ENCODE measurements at regions not wholly inside any gene's neighbourhood (a gene's known extent, or its start where the extent isn't known, plus 50 kb on each side); places are given as distances from the start of the nearest gene placed in this dataset.
"Not testable (repeated sequence)": the region's sequence is repeated elsewhere in the genome, so short reads cannot be mapped to it uniquely, and the experiment has no call there.

DNA sequence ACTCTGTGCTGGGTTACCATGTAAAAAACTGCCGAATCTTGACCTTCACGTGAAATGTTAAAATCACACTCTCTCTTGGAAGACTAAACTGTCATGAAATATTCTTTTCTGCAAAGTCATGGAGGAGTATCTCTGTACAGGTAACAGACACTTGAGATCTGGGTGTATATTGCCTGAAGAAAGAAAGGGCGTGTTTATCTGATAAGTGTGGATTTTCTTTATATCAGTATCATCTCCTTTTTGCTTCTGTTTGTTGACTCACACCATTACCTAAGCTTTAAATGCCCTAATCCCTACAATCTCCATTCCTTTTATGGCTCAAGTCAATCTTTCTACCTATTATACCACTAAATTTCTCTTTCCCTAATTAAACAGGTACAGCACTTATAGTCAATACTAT, 673.2 kb upstream of the SOX9 start:
- no peak for DNase-seq (ENCODE audit: low read depth in 2 of 3, low spot score in 1 of 3)

DNA sequence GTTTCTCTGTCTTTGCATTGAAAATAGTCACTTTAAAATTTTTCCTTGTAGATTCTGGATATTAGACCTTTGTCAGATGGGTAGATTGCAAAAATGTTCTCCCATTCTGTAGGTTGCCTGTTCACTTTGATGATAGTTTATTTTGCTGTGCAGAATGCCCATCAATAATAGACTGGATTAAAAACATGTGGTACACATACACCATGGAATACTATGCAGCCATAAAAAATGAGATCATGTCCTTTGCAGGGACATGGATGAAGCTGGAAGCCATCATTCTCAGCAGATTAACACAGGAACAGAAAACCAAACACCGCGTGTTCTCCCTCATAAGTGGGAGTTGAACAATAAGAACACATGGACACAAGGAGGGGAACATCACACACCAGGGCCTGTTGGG, 670.2 kb upstream of the SOX9 start:
- DNase-seq (ENCODE audit: low read depth in 2 of 3, low spot score in 1 of 3), result not testable (repeated sequence)

DNA sequence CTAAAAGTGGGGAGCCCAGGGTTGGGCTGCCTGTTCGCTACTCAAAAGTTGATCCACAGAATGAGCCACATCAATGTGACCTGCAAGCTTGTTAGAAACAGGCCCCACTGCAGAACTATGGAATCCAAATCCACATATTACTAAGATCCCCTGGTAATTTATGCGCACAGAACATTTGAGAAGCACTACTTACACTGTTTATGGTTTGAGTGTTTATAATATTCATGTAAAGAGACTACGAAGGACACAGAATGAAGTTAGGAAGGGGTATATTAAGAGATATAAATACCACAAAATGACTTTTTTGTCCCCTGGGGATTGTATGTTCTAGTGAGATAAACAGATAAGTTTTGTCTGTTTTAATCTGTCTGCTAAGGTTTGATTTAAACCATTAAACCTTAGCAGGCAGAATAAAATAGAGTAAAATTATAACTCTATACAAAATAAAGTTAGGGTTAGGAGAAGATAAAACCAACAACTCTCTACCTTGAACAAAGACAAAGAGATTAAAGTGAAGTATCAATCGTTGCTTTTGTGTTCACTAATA, 666.9 kb upstream of the SOX9 start:
- DNase-seq (ENCODE audit: low read depth in 2 of 3, low spot score in 1 of 3), result no peak

DNA sequence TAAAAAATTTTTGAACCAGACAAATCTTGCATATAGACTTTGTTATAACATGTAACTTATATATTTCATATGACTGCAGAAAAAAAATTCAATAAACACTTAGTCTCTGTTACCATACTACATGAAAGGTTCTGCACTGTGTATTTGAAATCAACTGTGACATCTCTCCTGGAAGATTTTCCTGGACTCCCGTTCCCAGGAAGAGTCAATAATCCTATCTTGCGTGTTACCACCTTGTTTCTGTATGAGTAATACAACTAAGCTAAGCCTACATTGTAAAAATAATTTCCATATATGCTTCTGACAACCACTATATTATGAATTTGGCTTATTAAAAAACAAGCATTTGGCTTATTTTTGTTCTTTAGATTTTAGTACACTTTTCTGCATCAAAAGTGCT, 665.6 kb upstream of the SOX9 start:
- DNase-seq (ENCODE audit: low read depth in 2 of 3, low spot score in 1 of 3), result no peak

DNA sequence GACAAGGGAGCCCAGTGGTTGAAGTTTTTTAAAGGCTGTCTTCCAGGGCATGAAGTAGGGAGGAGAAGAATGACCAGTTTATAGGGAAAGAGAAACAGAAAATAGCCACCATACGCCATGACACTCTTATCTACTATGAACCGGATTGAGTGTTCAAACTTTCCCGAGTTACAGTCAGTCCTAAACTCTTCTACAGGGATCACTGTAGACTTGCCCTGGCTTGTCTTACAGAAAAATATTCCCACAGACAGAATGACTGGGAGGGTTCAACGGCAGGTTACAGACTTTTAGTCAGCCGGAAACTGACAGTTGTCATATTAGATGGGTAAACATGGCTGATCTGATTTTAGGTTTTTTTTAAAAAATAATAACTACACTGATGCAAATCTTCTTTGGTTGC, 662.5 kb upstream of the SOX9 start:
- no peak for DNase-seq (ENCODE audit: low read depth in 2 of 3, low spot score in 1 of 3)

DNA sequence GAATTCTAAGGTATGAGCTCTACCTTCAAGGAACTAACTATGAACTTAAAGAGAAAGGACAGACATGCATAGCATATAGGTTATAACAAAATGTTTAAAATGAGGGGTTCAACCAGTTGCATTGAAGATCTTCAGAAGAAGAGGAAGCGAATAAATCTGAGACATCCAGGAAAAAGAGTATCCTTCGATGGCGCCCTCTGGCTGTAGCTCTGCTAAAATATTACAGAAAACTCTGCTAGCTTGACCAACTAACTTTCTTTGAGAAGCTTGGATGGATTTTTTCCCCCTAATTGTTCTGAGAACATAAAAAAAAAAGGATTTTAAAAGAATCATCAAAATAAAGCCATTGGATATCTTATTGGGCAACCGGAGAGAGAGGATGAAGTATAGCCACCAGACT, 659.9 kb upstream of the SOX9 start:
- DNase-seq (ENCODE audit: low read depth in 2 of 3, low spot score in 1 of 3), result no peak

DNA sequence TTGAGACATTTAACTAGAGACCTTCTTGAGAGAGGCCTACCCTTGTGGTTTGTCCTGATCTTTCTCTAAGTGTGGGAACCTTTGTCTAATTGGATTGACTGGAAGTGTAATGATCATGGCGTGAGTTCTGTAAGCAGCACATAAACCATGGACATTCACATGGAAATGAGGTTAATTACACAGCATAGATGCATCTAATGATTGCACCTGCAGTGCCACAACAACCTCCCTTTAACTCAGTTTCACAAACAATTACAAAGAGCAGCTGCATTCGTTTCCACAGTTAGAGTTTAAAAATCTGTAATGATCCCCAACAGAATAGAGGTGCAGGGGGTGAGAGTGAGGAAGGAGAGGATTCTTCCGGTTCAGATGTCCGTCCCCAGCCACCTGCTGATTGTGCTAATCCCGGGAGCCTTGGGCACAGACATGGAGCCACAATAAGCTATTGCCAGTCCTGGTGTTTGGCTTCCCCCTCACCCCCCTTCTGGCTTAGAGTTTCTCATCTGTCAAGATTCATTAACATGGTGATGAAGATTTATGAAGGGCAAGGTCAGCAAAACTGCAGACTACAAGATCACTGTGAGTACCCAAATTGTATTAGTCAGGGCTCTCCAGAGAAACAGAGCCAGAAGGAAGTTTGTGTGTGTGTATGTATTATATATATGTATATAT, 659.2 kb upstream of the SOX9 start:
- DNase-seq (ENCODE audit: low read depth in 2 of 3, low spot score in 1 of 3), result no peak

DNA sequence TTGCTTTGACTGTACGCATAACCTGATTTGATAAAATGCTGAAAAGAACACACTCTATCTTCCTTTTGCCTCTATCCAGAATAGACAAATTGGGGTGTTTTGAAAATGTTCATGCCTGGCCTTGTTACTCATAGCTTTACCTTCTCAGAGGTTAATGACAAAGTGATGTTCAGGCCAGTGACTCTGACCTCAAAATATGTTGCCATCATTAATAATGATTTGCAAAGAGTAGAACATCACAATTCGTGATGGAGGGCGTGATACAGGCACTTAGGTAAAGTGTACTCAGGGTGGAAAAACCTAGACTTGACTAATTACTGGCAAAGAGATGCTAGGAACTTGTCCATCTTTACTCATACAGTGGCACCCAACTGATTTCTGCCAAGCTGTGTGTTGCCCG, 656.6 kb upstream of the SOX9 start:
- no peak for DNase-seq (ENCODE audit: low read depth in 2 of 3, low spot score in 1 of 3)

DNA sequence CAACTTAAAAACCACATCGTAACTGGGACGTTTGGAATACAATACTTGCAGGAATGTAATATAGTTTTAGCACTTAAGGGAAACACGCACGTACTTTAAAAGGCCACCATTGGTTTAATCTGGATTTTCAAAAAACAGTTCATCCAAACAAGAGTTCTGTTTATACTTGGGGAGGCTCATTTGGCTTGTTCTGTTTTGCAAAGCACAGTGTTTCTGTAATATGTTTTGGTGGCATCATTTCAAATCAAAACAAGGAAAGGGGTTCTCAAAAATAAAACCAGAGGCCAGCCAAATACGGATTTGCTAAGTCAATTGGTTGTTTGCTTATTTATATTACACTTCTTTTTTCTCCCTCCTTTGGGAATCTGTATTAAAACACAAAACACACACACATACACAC, 656.1 kb upstream of the SOX9 start:
- no peak for DNase-seq (ENCODE audit: low read depth in 2 of 3, low spot score in 1 of 3)

DNA sequence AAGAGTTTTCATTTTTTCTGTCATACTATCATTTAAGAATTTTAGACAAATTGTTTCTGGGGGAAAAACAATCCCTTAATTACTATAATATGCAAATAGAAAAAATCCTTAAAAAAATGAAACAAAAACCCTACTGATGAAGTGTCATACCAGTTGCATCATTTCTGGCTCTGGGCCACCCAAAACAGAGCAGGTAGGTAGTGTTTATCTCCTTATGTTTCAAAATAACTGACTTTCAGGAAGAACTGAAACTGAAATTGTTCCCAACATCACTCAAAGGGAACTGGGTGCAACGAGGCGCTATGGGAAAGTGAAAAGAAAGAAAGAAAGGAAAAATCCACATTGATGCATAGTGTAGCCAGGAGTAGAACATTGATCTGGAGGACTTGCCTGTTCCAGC, 653.1 kb upstream of the SOX9 start:
- DNase-seq (ENCODE audit: low read depth in 2 of 3, low spot score in 1 of 3), result no peak

DNA sequence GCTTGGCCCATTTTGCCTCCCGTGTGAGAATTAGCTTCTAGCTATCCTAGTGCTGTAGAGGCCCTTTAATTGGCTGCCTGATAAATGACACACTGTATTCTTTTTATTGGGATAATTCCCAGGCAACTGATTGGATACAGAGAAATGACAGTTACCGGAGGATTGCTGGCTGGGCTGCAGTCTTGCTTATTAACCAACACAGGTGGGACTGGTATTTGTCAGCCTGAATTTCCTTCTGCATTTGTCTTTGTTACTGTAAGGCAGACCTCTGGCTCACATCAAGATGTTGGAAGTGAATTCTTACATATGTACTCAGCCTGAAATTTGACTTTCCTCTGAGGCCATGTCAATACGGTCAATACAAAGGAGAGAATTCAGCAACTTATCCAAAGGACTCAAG, 650.8 kb upstream of the SOX9 start:
- DNase-seq (ENCODE audit: low read depth in 2 of 3, low spot score in 1 of 3), result no peak

DNA sequence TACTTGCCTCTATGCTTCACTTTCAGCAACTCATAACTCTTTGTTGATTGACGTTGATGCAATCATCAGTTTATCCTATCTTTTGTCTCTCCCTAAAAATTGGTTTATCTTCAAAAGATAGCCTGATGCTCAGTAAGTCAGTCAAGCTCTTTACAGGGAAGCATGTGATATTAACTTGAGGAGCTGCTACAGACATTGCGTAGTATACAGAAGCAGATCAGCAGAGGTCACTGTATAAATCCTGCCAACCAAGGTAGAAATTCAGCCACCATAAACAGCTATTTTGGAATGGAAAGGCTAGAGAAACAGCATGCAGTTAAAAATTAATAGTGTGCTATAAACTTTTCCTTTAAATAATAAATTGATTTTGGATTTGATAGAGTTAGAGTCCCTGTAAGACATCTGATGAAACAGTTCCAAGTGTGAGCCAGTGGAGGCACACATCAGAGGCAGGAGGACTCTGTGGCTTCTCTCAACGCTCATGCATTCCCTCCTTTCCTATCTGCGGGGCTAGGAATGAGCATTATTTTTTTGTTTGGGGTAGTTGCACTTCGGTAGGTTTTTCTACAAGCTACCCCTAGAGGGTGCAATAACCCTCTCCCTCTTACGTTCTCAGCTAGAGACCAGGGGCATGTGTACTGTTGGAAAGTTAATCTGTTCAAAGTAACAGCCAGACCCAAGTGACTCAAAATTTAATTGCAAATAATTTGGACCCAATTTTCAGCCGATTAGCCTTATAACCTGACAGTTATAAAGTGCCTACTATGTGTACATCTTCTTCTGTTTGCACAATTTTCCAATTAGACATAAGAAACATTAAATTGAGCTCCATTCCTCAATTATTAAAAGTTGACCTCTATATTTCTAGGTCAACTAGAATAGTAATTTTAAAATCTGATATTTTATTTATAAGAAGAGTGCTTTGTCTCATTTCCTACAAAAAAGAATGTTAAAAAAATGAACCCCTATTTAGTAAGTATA, 647.7 kb upstream of the SOX9 start:
- DNase-seq (ENCODE audit: low read depth in 2 of 3, low spot score in 1 of 3), result no peak

DNA sequence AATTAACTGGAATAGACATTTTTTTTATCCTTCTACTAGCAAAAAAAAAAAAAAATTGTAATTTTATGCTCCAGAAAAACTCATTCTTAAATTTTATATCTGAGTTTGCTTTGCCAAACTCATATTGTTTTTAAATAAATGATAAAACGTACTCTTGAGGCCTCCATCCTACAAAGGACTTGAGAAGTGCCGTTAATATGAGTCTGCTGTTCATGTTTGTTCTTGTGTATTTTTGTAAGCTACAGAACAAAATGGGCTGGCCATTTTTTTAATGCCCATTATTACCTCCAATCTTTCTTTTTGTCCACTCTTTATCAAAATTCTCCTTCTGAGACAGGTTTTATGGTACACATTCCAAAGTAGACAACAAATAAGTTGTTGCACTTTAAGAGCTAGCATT, 643.5 kb upstream of the SOX9 start:
- DNase-seq (ENCODE audit: low read depth in 2 of 3, low spot score in 1 of 3), result no peak

DNA sequence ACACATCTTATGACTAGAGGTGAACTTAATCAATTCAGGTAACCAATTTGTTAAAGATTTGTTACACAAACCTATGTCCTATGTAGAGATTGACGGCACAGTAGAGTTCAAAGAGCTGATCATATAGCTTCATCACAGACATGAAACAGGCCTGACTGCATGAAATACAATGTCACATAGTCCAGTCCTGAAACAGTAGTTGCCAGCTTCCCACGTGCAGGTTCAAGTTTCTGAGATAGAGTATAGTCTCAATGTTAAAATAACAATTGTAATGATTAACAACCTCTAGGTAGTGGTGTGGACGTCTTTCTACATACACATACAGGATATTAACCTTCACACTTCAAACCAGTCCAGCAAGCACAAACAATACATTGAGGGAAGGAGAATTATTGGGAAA, 640.7 kb upstream of the SOX9 start:
- DNase-seq (ENCODE audit: low read depth in 2 of 3, low spot score in 1 of 3), result no peak

DNA sequence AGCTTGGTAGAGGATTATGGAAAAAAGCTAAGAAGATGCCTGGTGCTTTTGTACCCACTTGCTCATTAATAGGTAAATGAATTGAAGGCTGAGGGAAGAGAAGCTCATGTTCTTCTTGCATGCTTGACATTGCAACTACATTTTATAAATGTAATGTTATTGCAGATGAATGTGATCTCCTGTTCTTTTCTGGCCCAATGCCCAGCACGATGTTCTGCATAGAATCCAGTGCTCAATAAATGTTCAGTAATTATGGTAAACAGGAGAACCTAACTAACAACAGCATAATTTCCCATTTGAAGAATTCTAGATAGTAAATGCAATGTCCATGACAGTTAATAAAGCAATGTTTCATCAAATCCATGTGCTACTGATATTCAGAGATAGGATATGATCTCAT, 638.2 kb upstream of the SOX9 start:
- DNase-seq (ENCODE audit: low read depth in 2 of 3, low spot score in 1 of 3), result no peak

DNA sequence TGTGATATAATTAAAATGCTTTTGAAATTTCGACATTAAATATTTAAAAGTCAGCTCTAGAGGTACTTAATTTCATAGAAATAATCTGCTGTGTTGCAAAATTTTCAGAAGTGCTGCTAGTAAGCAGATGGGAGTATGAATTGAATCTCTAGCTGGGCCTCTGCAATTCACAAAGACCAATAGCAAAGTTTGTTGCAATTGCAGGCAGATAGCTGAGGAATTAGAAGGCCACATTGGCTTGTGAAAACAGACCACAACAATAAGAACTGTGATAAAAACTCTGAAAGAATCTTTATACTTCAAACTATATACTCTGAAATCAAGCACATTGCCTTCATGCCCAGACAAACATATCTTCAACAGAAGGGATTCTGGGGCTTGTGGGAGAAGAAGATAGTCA, 636.3 kb upstream of the SOX9 start:
- DNase-seq (ENCODE audit: low read depth in 2 of 3, low spot score in 1 of 3), result no peak

DNA sequence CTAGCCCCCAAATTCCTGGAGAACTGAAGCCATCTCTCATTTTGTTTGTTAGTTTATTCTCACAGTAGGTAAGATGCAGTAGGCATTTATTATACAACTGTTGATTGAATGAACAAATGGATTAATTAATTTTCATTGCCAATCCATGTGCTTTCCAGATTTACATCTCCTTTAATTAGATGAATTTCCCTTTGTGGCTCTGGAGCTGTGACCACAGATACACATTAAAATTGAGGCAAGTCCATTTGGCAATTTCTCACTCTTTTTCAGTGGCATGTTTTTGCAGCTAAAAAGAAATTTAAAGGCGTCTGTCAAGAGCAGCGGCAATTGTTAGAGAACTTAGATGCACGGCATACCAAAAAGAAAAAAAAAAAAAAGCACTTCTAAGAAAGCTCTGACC, 635.4 kb upstream of the SOX9 start:
- DNase-seq (ENCODE audit: low read depth in 2 of 3, low spot score in 1 of 3), result no peak

DNA sequence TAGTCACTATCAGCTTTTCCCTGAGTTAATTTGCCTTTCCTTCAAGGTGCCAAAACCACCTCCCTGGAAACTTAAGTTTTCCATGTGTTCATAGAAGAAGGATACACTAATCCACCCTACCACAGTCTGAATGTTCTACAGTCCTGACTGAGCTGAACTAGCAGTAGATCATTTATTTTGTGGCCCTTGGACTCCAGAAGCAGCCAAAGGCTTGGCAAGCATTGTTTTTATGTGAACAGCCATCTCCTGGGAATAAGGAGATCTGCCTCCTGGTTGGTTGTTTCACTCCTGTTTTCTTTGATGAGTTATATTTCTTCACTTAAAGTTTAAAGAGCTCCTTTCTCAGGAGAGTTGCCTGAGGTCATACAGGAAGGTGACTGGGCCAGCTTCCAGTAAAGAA, 634.6 kb upstream of the SOX9 start:
- no peak for DNase-seq (ENCODE audit: low read depth in 2 of 3, low spot score in 1 of 3)

DNA sequence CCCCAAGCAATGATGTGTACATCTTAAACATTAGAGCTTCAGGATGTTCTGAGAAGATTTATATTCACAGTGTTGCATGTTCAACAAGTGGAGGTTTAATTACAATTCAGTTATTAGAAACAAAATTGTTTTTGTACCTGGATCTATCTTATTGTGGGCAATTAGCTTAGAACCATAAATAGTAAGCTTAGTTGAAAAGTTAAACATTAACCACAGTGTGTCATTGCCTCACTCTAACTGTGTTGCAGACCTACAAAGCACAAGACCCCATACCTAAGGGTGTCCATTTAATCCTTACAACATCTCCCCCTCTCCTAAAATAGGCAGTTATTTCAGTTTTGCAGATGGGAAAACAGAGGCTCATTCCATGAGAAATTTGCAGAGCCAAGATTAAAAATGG, 632.0 kb upstream of the SOX9 start:
- DNase-seq (ENCODE audit: low read depth in 2 of 3, low spot score in 1 of 3), result no peak

DNA sequence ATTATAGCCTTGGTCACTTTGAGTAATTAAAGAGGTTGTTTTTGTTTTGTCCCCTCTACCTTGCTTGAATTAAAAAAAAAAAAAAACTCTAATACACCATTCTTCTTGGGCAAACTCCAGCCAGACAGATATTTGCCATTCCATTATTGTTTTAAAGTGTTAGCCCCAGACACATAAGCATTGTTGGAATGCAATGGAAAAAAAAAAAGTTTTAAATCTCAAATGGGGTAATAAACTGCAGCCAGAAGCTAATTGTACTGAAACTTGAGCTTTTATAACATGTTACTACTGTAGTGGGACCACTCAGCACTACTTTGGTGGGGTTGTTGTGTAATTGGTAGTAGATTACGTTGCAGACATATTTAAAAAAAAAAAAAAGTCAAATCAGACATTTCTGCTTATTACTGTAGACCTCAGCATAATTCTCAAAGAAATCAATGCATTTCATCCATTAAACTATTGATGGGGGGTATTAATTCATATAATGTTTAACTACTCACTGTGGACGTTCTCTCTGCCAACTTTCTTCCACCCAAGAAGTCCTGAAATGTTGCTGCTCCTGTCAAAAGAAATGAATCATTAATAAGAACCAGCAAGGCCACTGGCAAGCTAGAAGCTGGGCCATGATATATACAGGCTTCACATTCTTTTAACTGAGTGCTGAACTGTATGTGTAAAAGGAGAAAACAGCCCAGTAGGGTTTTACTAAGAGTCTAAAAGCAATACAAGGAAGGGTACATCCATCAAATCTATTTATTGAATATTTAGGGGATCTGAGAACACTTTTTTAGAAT, 626.6 kb upstream of the SOX9 start:
- no peak for DNase-seq (ENCODE audit: low read depth in 2 of 3, low spot score in 1 of 3)

DNA sequence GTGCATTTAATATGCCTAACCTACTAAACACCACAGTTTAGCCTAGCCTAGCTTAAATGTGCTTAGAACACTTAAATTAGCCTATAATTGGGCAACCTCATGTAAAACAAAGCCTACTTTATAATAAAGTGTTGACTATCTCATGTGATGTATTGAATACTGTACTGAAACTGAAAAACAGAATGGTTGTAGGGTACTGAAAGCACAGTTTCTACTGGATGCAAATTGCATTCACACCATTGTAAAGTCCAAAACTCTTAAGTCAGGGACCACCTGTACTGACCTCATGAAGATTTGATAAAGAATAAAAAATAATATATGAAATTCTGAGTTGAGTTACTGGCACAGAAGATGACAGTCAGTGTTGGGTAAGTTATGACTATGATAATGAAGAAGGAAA, 625.4 kb upstream of the SOX9 start:
- DNase-seq (ENCODE audit: low read depth in 2 of 3, low spot score in 1 of 3), result no peak

DNA sequence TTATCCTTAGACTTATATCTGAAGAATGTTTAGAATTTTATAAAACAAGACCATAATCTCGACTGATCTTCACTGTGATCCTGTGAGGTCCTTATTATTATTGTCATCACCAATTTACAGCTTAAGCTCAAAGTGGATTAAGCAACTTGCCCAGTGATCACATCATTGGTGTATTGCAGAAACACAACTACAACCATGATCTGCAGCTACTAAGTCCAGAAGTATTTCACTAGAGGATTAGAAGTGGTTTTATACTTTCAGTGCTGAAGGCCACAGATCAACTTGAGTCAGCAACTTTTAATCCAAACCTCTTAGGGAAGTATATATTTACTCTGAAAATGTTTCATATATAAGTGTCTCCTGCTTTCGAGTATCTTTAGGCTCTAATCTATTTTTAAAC, 624.3 kb upstream of the SOX9 start:
- DNase-seq (ENCODE audit: low read depth in 2 of 3, low spot score in 1 of 3), result no peak
